Effector memory CD8-positive, alpha-beta T cell (primary cell): ENCODE measurements at regions not wholly inside any gene's neighbourhood (a gene's known extent, or its start where the extent isn't known, plus 50 kb on each side); places are given as distances from the start of the nearest gene placed in this dataset.

Experiments used
- ATAC-seq: fragments of 150-1000 bp; cut with Tn5 transposase; replicated peaks from 2 replicates; pipeline ENCODE4 v1.10.0; 2021; ENCODE audit warnings: mild to moderate bottlenecking, moderate library complexity
- DNase-seq, 3 experiments: peaks; one replicate each; pipeline ENCODE4 v3.0.0; 2021
- H3K27ac Mint-ChIP-seq, 2 donors: one replicate each; pipeline ENCODE4 v1.8.0; 2022; ENCODE audit warnings: mild to moderate bottlenecking in 2 of 2, mixed read lengths in 2 of 2, moderate library complexity in 2 of 2
- H3K27me3 Mint-ChIP-seq, 2 donors: one replicate each; pipeline ENCODE4 v1.8.0; 2022; ENCODE audit warnings: mixed read lengths in 2 of 2
- H3K36me3 Mint-ChIP-seq: one replicate; pipeline ENCODE4 v1.8.0; 2022; ENCODE audit warnings: mild to moderate bottlenecking, moderate library complexity, mixed read lengths; ENCODE audit not compliant: insufficient read depth
- H3K4me1 Mint-ChIP-seq, 2 donors: one replicate each; pipeline ENCODE4 v1.8.0; 2022; ENCODE audit warnings: low read depth in 2 of 2, mixed read lengths in 2 of 2
- H3K4me3 Mint-ChIP-seq, 2 donors: one replicate each; pipeline ENCODE4 v1.8.0; 2022; ENCODE audit warnings: mild to moderate bottlenecking in 2 of 2, mixed read lengths in 2 of 2, moderate library complexity in 2 of 2
- H3K9me3 Mint-ChIP-seq, 2 donors: one replicate each; pipeline ENCODE4 v1.8.0; 2022; ENCODE audit warnings: mixed read lengths in 2 of 2

GRCh38 chr11:80204021-80204420, 763.2 kb upstream of the TENM4 start:
- Mint-ChIP-seq H3K36me3 (no peaks in the 10 kb centered on the region), H3K4me1 (no peaks in the 10 kb centered on the region), H3K27ac (no peak overlapping the region), H3K27me3 (no peaks in the 10 kb centered on the region), H3K9me3 (peaks cover 9 to 13% of the 10 kb centered on the region in 2 donors), H3K4me3 (no peak overlapping the region)
- no peak for ATAC-seq
- no peak for DNase-seq

GRCh38 chr11:80196932-80197554, 756.2 kb upstream of the TENM4 start:
- Mint-ChIP-seq H3K9me3 (peaks cover 14 to 19% of the 10 kb centered on the region in 2 donors), H3K36me3 (no peaks in the 10 kb centered on the region), H3K27me3 (no peaks in the 10 kb centered on the region), H3K4me1 (no peaks in the 10 kb centered on the region), H3K27ac (no peak overlapping the region), H3K4me3 (no peak overlapping the region)
- DNase-seq, result no peak
- ATAC-seq, result no peak

- ATAC-seq, result no peak
- no peaks in the 10 kb centered on the region for H3K36me3 Mint-ChIP-seq
- H3K27ac Mint-ChIP-seq, result no peak overlapping the region
- H3K4me3 Mint-ChIP-seq, result no peak overlapping the region
- peaks cover 18 to 19% of the 10 kb centered on the region in 2 donors for H3K9me3 Mint-ChIP-seq
- no peaks in the 10 kb centered on the region for H3K4me1 Mint-ChIP-seq
- H3K27me3 Mint-ChIP-seq, result no peaks in the 10 kb centered on the region
- no peak for DNase-seq
These were observed 755.2 kb upstream of the TENM4 start for GRCh38 chr11:80196041-80196440.

- no peak for DNase-seq
- Mint-ChIP-seq H3K36me3 (no peaks in the 10 kb centered on the region), H3K27ac (no peak overlapping the region), H3K4me1 (no peaks in the 10 kb centered on the region), H3K27me3 (no peaks in the 10 kb centered on the region), H3K4me3 (no peak overlapping the region), H3K9me3 (peaks cover 17 to 18% of the 10 kb centered on the region in 2 donors)
- no peak for ATAC-seq
These were observed 753.8 kb upstream of the TENM4 start for GRCh38 chr11:80194625-80195024.

GRCh38 chr11:80194016-80194415, 753.2 kb upstream of the TENM4 start:
- Mint-ChIP-seq H3K4me1 (no peaks in the 10 kb centered on the region), H3K4me3 (no peak overlapping the region), H3K27me3 (no peaks in the 10 kb centered on the region), H3K27ac (no peak overlapping the region), H3K9me3 (peaks cover 17 to 19% of the 10 kb centered on the region in 2 donors), H3K36me3 (no peaks in the 10 kb centered on the region)
- no peak for DNase-seq
- no peak for ATAC-seq

GRCh38 chr11:80188076-80188627, 747.3 kb upstream of the TENM4 start:
- no peaks in the 10 kb centered on the region for H3K4me1 Mint-ChIP-seq
- H3K27ac Mint-ChIP-seq, result no peak overlapping the region
- no peaks in the 10 kb centered on the region for H3K27me3 Mint-ChIP-seq
- H3K9me3 Mint-ChIP-seq, result peaks cover 17 to 30% of the 10 kb centered on the region in 2 donors
- H3K36me3 Mint-ChIP-seq, result no peaks in the 10 kb centered on the region
- H3K4me3 Mint-ChIP-seq, result no peak overlapping the region
- no peak for DNase-seq
- ATAC-seq, result no peak

- no peak for DNase-seq
- no peaks in the 10 kb centered on the region for H3K36me3 Mint-ChIP-seq
- peaks cover 15 to 29% of the 10 kb centered on the region in 2 donors for H3K9me3 Mint-ChIP-seq
- no peaks in the 10 kb centered on the region for H3K4me1 Mint-ChIP-seq
- no peak overlapping the region for H3K27ac Mint-ChIP-seq
- no peak overlapping the region for H3K4me3 Mint-ChIP-seq
- no peak for ATAC-seq
- no peaks in the 10 kb centered on the region for H3K27me3 Mint-ChIP-seq
These were observed 745.9 kb upstream of the TENM4 start for GRCh38 chr11:80186692-80187091.

- DNase-seq, result no peak
- no peaks in the 10 kb centered on the region for H3K27me3 Mint-ChIP-seq
- ATAC-seq, result no peak
- H3K27ac Mint-ChIP-seq, result no peak overlapping the region
- H3K4me3 Mint-ChIP-seq, result no peak overlapping the region
- no peaks in the 10 kb centered on the region for H3K4me1 Mint-ChIP-seq
- peaks cover 15 to 49% of the 10 kb centered on the region in 2 donors for H3K9me3 Mint-ChIP-seq
- no peaks in the 10 kb centered on the region for H3K36me3 Mint-ChIP-seq
These were observed 742.1 kb upstream of the TENM4 start for GRCh38 chr11:80182901-80183300.

- no peaks in the 10 kb centered on the region for H3K27me3 Mint-ChIP-seq
- DNase-seq, result no peak
- H3K4me1 Mint-ChIP-seq, result no peaks in the 10 kb centered on the region
- no peak for ATAC-seq
- H3K27ac Mint-ChIP-seq, result no peak overlapping the region
- no peak overlapping the region for H3K4me3 Mint-ChIP-seq
- no peaks in the 10 kb centered on the region for H3K36me3 Mint-ChIP-seq
- peaks cover 20 to 27% of the 10 kb centered on the region in 2 donors for H3K9me3 Mint-ChIP-seq
These were observed 732.7 kb upstream of the TENM4 start for GRCh38 chr11:80173371-80174136.

- Mint-ChIP-seq H3K36me3 (no peaks in the 10 kb centered on the region), H3K4me1 (no peaks in the 10 kb centered on the region), H3K27me3 (no peaks in the 10 kb centered on the region), H3K4me3 (no peak overlapping the region), H3K9me3 (peaks cover 18 to 27% of the 10 kb centered on the region in 2 donors), H3K27ac (no peak overlapping the region)
- DNase-seq, result no peak
- no peak for ATAC-seq
These were observed 728.0 kb upstream of the TENM4 start for GRCh38 chr11:80168796-80169195.

GRCh38 chr11:80167766-80168165, 726.9 kb upstream of the TENM4 start:
- Mint-ChIP-seq H3K27me3 (no peaks in the 10 kb centered on the region), H3K36me3 (no peaks in the 10 kb centered on the region), H3K27ac (no peak overlapping the region), H3K4me3 (no peak overlapping the region), H3K4me1 (no peaks in the 10 kb centered on the region), H3K9me3 (peaks cover 18 to 27% of the 10 kb centered on the region in 2 donors)
- DNase-seq (no peak), ATAC-seq (no peak)

- Mint-ChIP-seq H3K36me3 (no peaks in the 10 kb centered on the region), H3K27ac (no peak overlapping the region), H3K4me3 (no peak overlapping the region), H3K27me3 (no peaks in the 10 kb centered on the region), H3K9me3 (peaks cover 11 to 21% of the 10 kb centered on the region in 2 donors), H3K4me1 (no peaks in the 10 kb centered on the region)
- no peak for DNase-seq
- no peak for ATAC-seq
These were observed 724.9 kb upstream of the TENM4 start for GRCh38 chr11:80165744-80166143.

- Mint-ChIP-seq H3K4me3 (no peak overlapping the region), H3K36me3 (no peaks in the 10 kb centered on the region), H3K9me3 (peaks cover 4 to 6% of the 10 kb centered on the region in 2 donors), H3K27ac (no peak overlapping the region), H3K27me3 (no peaks in the 10 kb centered on the region), H3K4me1 (no peaks in the 10 kb centered on the region)
- DNase-seq (no peak), ATAC-seq (no peak)
These were observed 722.6 kb upstream of the TENM4 start for GRCh38 chr11:80163441-80163840.

GRCh38 chr11:80163011-80163410, 722.2 kb upstream of the TENM4 start:
- ATAC-seq (no peak), DNase-seq (no peak)
- no peak overlapping the region for H3K27ac Mint-ChIP-seq
- no peak overlapping the region for H3K4me3 Mint-ChIP-seq
- H3K27me3 Mint-ChIP-seq, result no peaks in the 10 kb centered on the region
- H3K9me3 Mint-ChIP-seq, result peaks cover 4 to 6% of the 10 kb centered on the region in 2 donors
- no peaks in the 10 kb centered on the region for H3K4me1 Mint-ChIP-seq
- no peaks in the 10 kb centered on the region for H3K36me3 Mint-ChIP-seq
